Osteocyte (in vitro differentiated cells): ENCODE measurements at regions not wholly inside any gene's neighbourhood (a gene's known extent, or its start where the extent isn't known, plus 50 kb on each side); places are given as distances from the start of the nearest gene placed in this dataset.

ENCODE experiments used
- DNase-seq: peaks from one replicate; pipeline ENCODE4 v3.0.0; 2021; ENCODE audit warnings: mixed read lengths; ENCODE audit not compliant: unreplicated experiment; ENCODE audit errors: extremely low spot score
- H3K27ac Mint-ChIP-seq: one replicate; pipeline ENCODE4 v1.8.0; 2021; ENCODE audit warnings: mild to moderate bottlenecking, mixed read lengths; ENCODE audit not compliant: unreplicated experiment
- H3K27me3 Mint-ChIP-seq: one replicate; pipeline ENCODE4 v1.8.0; 2021; ENCODE audit warnings: mixed read lengths; ENCODE audit not compliant: unreplicated experiment
- H3K36me3 Mint-ChIP-seq: one replicate; pipeline ENCODE4 v1.8.0; 2021; ENCODE audit warnings: mixed read lengths; ENCODE audit not compliant: unreplicated experiment
- H3K4me1 Mint-ChIP-seq: one replicate; pipeline ENCODE4 v1.8.0; 2021; ENCODE audit warnings: mixed read lengths; ENCODE audit not compliant: unreplicated experiment
- H3K4me3 Mint-ChIP-seq: one replicate; pipeline ENCODE4 v1.8.0; 2021; ENCODE audit warnings: mild to moderate bottlenecking, moderate library complexity, mixed read lengths; ENCODE audit not compliant: unreplicated experiment
- H3K9me3 Mint-ChIP-seq: one replicate; pipeline ENCODE4 v1.8.0; 2021; ENCODE audit warnings: mixed read lengths; ENCODE audit not compliant: unreplicated experiment
- CTCF ChIP-seq: fragments of 200-600 bp; sonication (generic); IDR thresholded peaks from 2 replicates; pipeline ENCODE4 v1.5.0; 2021; ENCODE audit warnings: antibody characterized with exemption, mild to moderate bottlenecking, moderate library complexity

GRCh38 chr2:239814861-239815601 is 210.1 kb downstream of the NDUFA10 start:
- Mint-ChIP-seq H3K27ac (no peak overlapping the region), H3K27me3 (no peaks in the 10 kb centered on the region), H3K4me3 (no peak overlapping the region), H3K9me3 (peaks cover 19% of the 10 kb centered on the region), H3K36me3 (no peaks in the 10 kb centered on the region), H3K4me1 (no peaks in the 10 kb centered on the region)
- no peak for TF ChIP-seq CTCF
- DNase-seq: no peak

GRCh38 chr2:239814116-239814860 is 210.9 kb downstream of the NDUFA10 start:
- Mint-ChIP-seq H3K27me3 (no peaks in the 10 kb centered on the region), H3K4me1 (no peaks in the 10 kb centered on the region), H3K36me3 (no peaks in the 10 kb centered on the region), H3K9me3 (peaks cover 19% of the 10 kb centered on the region), H3K4me3 (no peak overlapping the region), H3K27ac (no peak overlapping the region)
- DNase-seq: no peak
- TF ChIP-seq CTCF: no peak

- Mint-ChIP-seq H3K4me1 (no peaks in the 10 kb centered on the region), H3K27me3 (no peaks in the 10 kb centered on the region), H3K36me3 (no peaks in the 10 kb centered on the region), H3K4me3 (no peak overlapping the region), H3K9me3 (peaks cover 12% of the 10 kb centered on the region), H3K27ac (no peak overlapping the region)
- no peak for TF ChIP-seq CTCF
- no peak for DNase-seq
These were observed 211.7 kb downstream of the NDUFA10 start for GRCh38 chr2:239813261-239814115.

GRCh38 chr2:239811806-239812560 is 213.2 kb downstream of the NDUFA10 start:
- no peaks in the 10 kb centered on the region for H3K27me3 Mint-ChIP-seq
- no peak for TF ChIP-seq CTCF
- no peak overlapping the region for H3K4me3 Mint-ChIP-seq
- H3K36me3 Mint-ChIP-seq: no peaks in the 10 kb centered on the region
- H3K4me1 Mint-ChIP-seq: no peaks in the 10 kb centered on the region
- H3K27ac Mint-ChIP-seq: no peak overlapping the region
- H3K9me3 Mint-ChIP-seq: peaks cover 9% of the 10 kb centered on the region
- DNase-seq: no peak
